PFSK-1 (cell line): ENCODE measurements at regions not wholly inside any gene's neighbourhood (a gene's known extent, or its start where the extent isn't known, plus 50 kb on each side); places are given as distances from the start of the nearest gene placed in this dataset.

Experiments used
- FOXP2 ChIP-seq: optimal IDR thresholded peaks from 2 replicates; pipeline ENCODE3; 2011; ENCODE audit warnings: borderline replicate concordance, control low read depth, inconsistent platforms; ENCODE audit not compliant: insufficient read depth; ENCODE audit errors: extremely low read length, extremely low read depth
- POLR2AphosphoS5 ChIP-seq: IDR thresholded peaks from 2 replicates; pipeline ENCODE4 v1.6.1; 2012; ENCODE audit warnings: low read depth, mild to moderate bottlenecking, control low read depth, low read length, moderate library complexity
- SIN3A ChIP-seq: IDR thresholded peaks from 2 replicates; pipeline ENCODE4 v1.6.1; 2012; ENCODE audit warnings: mild to moderate bottlenecking, low read length, moderate library complexity, borderline replicate concordance; ENCODE audit not compliant: insufficient read depth
- TAF1 ChIP-seq: IDR thresholded peaks from 2 replicates; pipeline ENCODE4 v1.6.1; 2012; ENCODE audit warnings: low read length, control low read depth, borderline replicate concordance; ENCODE audit not compliant: insufficient read depth
- TF ChIP-seq, protein P1 (sequence below), 2 experiments: IDR thresholded peaks; 2 replicates each; pipeline versions ENCODE4 v1.6.1 to v1.8.0; 2011 to 2012; ENCODE audit warnings: low read depth in 2 of 2, low read length in 2 of 2, control low read depth in 1 of 2, inconsistent platforms in 1 of 2, mild to moderate bottlenecking in 1 of 2, moderate library complexity in 1 of 2; ENCODE audit not compliant: insufficient read depth in 1 of 2

DNA sequence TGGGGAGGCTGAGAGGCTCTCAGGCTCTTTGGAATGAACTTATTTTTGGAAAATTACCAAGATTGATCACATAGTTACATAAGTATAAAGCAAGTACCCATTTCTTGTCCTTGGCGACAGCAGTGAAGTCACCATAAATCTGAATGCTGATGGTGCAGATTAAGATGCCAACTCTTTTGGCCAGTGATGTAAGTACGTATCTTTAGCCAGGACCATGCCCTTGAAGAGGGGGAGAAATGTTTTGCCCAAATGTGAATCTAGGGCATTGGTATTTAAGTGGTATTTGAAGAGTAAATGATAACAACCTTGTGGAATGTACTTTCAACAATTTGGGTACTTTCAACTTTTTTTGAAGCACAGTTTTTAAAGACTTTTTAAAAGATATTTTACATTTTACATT is 68.2 kb upstream of the RAD23B start:
- TF ChIP-seq SIN3A (no peak), TAF1 (no peak), FOXP2 (no peak), POLR2AphosphoS5 (no peak)
- TF ChIP-seq, protein P1, sequence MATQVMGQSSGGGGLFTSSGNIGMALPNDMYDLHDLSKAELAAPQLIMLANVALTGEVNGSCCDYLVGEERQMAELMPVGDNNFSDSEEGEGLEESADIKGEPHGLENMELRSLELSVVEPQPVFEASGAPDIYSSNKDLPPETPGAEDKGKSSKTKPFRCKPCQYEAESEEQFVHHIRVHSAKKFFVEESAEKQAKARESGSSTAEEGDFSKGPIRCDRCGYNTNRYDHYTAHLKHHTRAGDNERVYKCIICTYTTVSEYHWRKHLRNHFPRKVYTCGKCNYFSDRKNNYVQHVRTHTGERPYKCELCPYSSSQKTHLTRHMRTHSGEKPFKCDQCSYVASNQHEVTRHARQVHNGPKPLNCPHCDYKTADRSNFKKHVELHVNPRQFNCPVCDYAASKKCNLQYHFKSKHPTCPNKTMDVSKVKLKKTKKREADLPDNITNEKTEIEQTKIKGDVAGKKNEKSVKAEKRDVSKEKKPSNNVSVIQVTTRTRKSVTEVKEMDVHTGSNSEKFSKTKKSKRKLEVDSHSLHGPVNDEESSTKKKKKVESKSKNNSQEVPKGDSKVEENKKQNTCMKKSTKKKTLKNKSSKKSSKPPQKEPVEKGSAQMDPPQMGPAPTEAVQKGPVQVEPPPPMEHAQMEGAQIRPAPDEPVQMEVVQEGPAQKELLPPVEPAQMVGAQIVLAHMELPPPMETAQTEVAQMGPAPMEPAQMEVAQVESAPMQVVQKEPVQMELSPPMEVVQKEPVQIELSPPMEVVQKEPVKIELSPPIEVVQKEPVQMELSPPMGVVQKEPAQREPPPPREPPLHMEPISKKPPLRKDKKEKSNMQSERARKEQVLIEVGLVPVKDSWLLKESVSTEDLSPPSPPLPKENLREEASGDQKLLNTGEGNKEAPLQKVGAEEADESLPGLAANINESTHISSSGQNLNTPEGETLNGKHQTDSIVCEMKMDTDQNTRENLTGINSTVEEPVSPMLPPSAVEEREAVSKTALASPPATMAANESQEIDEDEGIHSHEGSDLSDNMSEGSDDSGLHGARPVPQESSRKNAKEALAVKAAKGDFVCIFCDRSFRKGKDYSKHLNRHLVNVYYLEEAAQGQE (IDR thresholded peaks at IDR 0.05; ENCODE audit: insufficient read depth in 1 of 2, low read depth in 2 of 2, low read length in 2 of 2), result no peak

DNA sequence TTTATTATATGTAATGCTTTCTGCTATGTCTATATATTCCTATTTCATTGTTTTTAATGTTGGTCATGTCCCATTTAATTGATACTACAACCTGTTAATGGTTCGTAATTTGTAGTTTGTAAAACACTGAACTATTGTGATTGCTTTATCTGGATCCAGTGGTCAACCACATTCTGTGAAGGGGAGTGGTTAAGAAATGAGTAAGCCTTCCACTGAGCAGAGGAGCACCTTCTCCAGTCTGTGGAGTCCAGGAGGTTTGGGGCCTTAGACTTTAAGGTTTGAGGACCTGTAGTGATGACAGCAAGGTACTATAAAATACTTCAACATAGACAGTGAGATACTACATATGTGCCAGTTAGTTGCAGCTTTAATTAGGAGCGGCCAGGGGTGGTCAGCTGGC is 67.7 kb upstream of the RAD23B start:
- TF ChIP-seq FOXP2 (no peak), POLR2AphosphoS5 (no peak), SIN3A (no peak), TAF1 (no peak)
- TF ChIP-seq, protein P1 (IDR thresholded peaks at IDR 0.05; ENCODE audit: insufficient read depth in 1 of 2, low read depth in 2 of 2, low read length in 2 of 2), result no peak

DNA sequence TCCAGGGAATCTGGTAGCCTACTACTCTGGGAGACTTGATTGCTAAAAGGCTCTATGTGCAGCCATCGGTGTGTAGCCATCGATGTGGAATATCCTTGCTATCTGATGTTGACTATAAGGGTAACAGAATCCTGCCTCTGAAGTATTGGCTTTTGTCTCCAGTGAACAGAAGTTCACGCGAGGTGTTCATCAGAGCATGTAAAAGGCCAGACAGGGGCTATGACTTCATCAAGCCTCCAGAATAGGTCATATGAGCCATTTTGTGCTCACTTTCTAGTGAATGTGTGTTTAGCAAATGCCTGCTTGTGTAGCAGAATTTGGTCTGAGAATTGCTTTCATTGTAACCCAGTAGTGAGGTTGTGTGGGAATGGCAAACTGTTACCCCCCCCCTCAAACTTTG is 66.8 kb upstream of the RAD23B start:
- TF ChIP-seq, protein P1 (IDR thresholded peaks at IDR 0.05; ENCODE audit: insufficient read depth in 1 of 2, low read depth in 2 of 2, low read length in 2 of 2), result no peak
- TF ChIP-seq POLR2AphosphoS5, result no peak
- TF ChIP-seq SIN3A, result no peak
- no peak for TF ChIP-seq TAF1
- no peak for TF ChIP-seq FOXP2

DNA sequence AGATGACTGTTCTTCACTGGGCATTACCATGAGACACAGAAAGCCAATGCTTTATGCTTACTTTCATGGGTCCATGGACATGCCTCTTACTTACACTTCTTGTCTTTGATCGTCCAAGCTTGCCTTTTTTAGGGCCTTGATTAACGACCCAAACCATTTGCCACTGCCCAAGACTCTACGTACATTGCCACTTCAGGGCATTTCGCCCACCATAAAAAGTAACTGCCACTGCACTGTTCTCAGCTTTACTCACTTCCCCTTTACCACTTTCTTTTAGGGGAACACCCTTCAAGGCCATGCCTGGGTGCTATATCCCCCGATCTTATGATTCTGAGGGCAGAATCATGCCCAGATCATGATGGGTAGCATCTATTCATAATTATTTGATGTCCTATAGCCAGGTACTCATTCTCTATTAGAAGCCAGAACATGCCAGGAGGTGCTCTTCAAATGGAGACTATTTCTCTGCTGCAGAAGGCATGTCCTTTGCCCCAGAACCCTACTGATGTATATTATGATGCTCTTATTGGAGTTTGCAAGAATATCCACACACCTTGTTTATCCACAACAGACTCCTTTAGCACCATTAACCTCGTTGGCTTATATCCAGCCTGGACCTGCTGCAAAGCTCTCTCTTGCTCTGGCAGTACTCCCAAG is 64.1 kb upstream of the RAD23B start:
- TF ChIP-seq TAF1, result no peak
- no peak for TF ChIP-seq POLR2AphosphoS5
- TF ChIP-seq SIN3A, result no peak
- no peak for TF ChIP-seq FOXP2
- TF ChIP-seq, protein P1 (IDR thresholded peaks at IDR 0.05; ENCODE audit: insufficient read depth in 1 of 2, low read depth in 2 of 2, low read length in 2 of 2), result no peak
